ENCODE measurements at regions not wholly inside any gene's neighbourhood (a gene's known extent, or its start where the extent isn't known, plus 50 kb on each side); places are given as distances from the start of the nearest gene placed in this dataset.

- TF ChIP-seq, protein P1, sequence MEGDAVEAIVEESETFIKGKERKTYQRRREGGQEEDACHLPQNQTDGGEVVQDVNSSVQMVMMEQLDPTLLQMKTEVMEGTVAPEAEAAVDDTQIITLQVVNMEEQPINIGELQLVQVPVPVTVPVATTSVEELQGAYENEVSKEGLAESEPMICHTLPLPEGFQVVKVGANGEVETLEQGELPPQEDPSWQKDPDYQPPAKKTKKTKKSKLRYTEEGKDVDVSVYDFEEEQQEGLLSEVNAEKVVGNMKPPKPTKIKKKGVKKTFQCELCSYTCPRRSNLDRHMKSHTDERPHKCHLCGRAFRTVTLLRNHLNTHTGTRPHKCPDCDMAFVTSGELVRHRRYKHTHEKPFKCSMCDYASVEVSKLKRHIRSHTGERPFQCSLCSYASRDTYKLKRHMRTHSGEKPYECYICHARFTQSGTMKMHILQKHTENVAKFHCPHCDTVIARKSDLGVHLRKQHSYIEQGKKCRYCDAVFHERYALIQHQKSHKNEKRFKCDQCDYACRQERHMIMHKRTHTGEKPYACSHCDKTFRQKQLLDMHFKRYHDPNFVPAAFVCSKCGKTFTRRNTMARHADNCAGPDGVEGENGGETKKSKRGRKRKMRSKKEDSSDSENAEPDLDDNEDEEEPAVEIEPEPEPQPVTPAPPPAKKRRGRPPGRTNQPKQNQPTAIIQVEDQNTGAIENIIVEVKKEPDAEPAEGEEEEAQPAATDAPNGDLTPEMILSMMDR (conservative IDR thresholded peaks at IDR 0.05) = no peak
- TF ChIP-seq ZFX (IDR thresholded peaks at IDR 0.05) = no peak
Observed at GRCh38 chr4:30630431-30630830, 89.7 kb upstream of the PCDH7 start.

Data from C4-2B (cell line).